Neuronal stem cell (in vitro differentiated cells): ENCODE measurements at regions not wholly inside any gene's neighbourhood (a gene's known extent, or its start where the extent isn't known, plus 50 kb on each side); places are given as distances from the start of the nearest gene placed in this dataset.
"Not testable (repeated sequence)": the region's sequence is repeated elsewhere in the genome, so short reads cannot be mapped to it uniquely, and the experiment has no call there.

ENCODE experiments used
- DNase-seq: peaks from one replicate; pipeline ENCODE4 v3.0.0-alpha.2; 2013; ENCODE audit warnings: low spot score
- H2AFZ ChIP-seq: one replicate; pipeline ENCODE4 v1.6.1; 2013; ENCODE audit warnings: mild to moderate bottlenecking, low read length, inconsistent platforms
- H2AK5ac ChIP-seq: 2 replicates; pipeline ENCODE4 v1.6.1; 2013; ENCODE audit warnings: low read depth, mild to moderate bottlenecking, inconsistent platforms, low read length, moderate library complexity, mixed read lengths
- H2BK120ac ChIP-seq: 2 replicates; pipeline ENCODE4 v1.6.1; 2013; ENCODE audit warnings: low read depth, mild to moderate bottlenecking, inconsistent platforms, low read length, moderate library complexity, mixed read lengths
- H2BK12ac ChIP-seq: one replicate; pipeline ENCODE4 v1.6.1; 2013; ENCODE audit warnings: low read length, inconsistent platforms
- H2BK15ac ChIP-seq: 2 replicates; pipeline ENCODE4 v1.6.1; 2013; ENCODE audit warnings: mild to moderate bottlenecking, low read length, inconsistent platforms, mixed read lengths
- H2BK5ac ChIP-seq: one replicate; pipeline ENCODE4 v1.6.1; 2013; ENCODE audit warnings: inconsistent platforms, mild to moderate bottlenecking, low read length, moderate library complexity
- H3K14ac ChIP-seq: one replicate; pipeline ENCODE4 v1.6.1; 2013; ENCODE audit warnings: low read length, inconsistent platforms
- H3K18ac ChIP-seq: 2 replicates; pipeline ENCODE4 v1.6.1; 2013; ENCODE audit warnings: low read length, inconsistent platforms
- H3K23ac ChIP-seq: 2 replicates; pipeline ENCODE4 v1.6.1; 2013; ENCODE audit warnings: low read depth, mild to moderate bottlenecking, mixed read lengths, low read length, inconsistent platforms; ENCODE audit not compliant: poor library complexity
- H3K27ac ChIP-seq: replicated peaks from 3 replicates; pipeline ENCODE4 v1.5.1; 2013; ENCODE audit warnings: low read length, inconsistent platforms
- H3K27me3 ChIP-seq, 3 experiments: 2 replicates each; pipeline ENCODE4 v1.6.1; 2013; ENCODE audit warnings: low read length in 3 of 3, mild to moderate bottlenecking in 2 of 3, inconsistent platforms in 1 of 3, low read depth in 1 of 3, mixed read lengths in 1 of 3, moderate library complexity in 1 of 3; ENCODE audit not compliant: control insufficient read depth in 3 of 3, insufficient read depth in 3 of 3
- H3K36me3 ChIP-seq, 2 donors: replicated peaks in 1 of 2; 2 replicates each; pipeline ENCODE4 v1.6.1; 2013; ENCODE audit warnings: low read length in 2 of 2; ENCODE audit not compliant: control insufficient read depth in 2 of 2, insufficient read depth in 2 of 2
- H3K4ac ChIP-seq: 2 replicates; pipeline ENCODE4 v1.6.1; 2013; ENCODE audit warnings: inconsistent platforms, mild to moderate bottlenecking, low read length, moderate library complexity
- H3K4me1 ChIP-seq, 2 donors: 1 replicate in 1 of 2; 2 replicates in 1 of 2; pipeline ENCODE4 v1.6.1; 2013; ENCODE audit warnings: low read length in 2 of 2, low read depth in 1 of 2; ENCODE audit not compliant: control insufficient read depth in 2 of 2, insufficient read depth in 1 of 2
- H3K4me2 ChIP-seq: one replicate; pipeline ENCODE4 v1.6.1; 2013; ENCODE audit warnings: mild to moderate bottlenecking, low read length, inconsistent platforms; ENCODE audit not compliant: insufficient read depth, poor library complexity, severe bottlenecking
- H3K4me3 ChIP-seq, 2 donors: 2 replicates each; pipeline ENCODE4 v1.5.1; 2013; ENCODE audit warnings: low read length in 2 of 2, mild to moderate bottlenecking in 2 of 2, inconsistent platforms in 1 of 2, moderate library complexity in 1 of 2
- H3K79me1 ChIP-seq: one replicate; pipeline ENCODE4 v1.6.1; 2013; ENCODE audit warnings: low read depth, mild to moderate bottlenecking, inconsistent platforms, low read length, moderate library complexity
- H3K9ac ChIP-seq: one replicate; pipeline ENCODE4 v1.6.1; 2013; ENCODE audit warnings: mild to moderate bottlenecking, low read depth, low read length, inconsistent platforms; ENCODE audit not compliant: poor library complexity
- H3K9me3 ChIP-seq, 2 donors: replicated peaks in 1 of 2; 2 replicates each; pipeline versions ENCODE3 to v1.6.1; 2013; ENCODE audit warnings: low read length in 2 of 2, mild to moderate bottlenecking in 2 of 2, inconsistent platforms in 1 of 2, low read depth in 1 of 2, mixed read lengths in 1 of 2, moderate library complexity in 1 of 2; ENCODE audit not compliant: control insufficient read depth in 2 of 2, insufficient read depth in 1 of 2
- H4K8ac ChIP-seq: one replicate; pipeline ENCODE4 v1.6.1; 2013; ENCODE audit warnings: low read depth, mild to moderate bottlenecking, inconsistent platforms, low read length, moderate library complexity
- H4K91ac ChIP-seq: one replicate; pipeline ENCODE4 v1.6.1; 2013; ENCODE audit warnings: low read length, low read depth, mild to moderate bottlenecking, inconsistent platforms; ENCODE audit not compliant: poor library complexity
- WGBS, 2 donors: extraction: QIAGEN DNeasy Blood & Tissue Kit; methylation state at CpG; one replicate each; pipeline ENCODE4 v1.1.7; 2013; ENCODE audit warnings: missing lambda C conversion rate in 2 of 2, mixed read lengths in 1 of 2; ENCODE audit not compliant: insufficient read length in 2 of 2, insufficient replicate concordance in 1 of 2; ENCODE audit errors: extremely low coverage in 2 of 2; 5-methylcytosine and 5-hydroxymethylcytosine counted together

DNA sequence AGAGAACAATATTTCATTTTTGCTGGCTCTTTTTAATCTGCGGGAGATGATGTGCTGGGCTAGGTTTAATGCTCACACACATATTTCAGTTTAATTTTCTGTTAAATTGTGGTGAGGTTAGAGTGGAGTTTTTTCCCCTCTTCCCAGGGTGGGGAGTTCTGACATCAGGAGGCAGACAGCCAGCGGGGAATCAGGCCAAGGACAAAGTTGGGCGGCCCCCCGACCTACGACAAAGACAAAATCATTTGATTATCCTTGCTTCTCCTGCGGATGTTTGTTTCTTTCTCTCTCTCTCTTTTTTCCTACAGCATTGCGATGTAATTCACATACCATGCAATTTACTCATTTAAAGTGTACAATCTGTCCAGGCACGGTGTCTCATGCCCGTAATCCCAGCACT, 295.9 kb downstream of the NPIPA7 start:
- H3K4me1 ChIP-seq, H3K14ac ChIP-seq, H3K9ac ChIP-seq, DNase-seq, H3K18ac ChIP-seq, H3K27me3 ChIP-seq, H3K9me3 ChIP-seq, H3K36me3 ChIP-seq, H2BK12ac ChIP-seq, H3K4ac ChIP-seq, H4K8ac ChIP-seq, H2AK5ac ChIP-seq, H3K27ac ChIP-seq, H3K23ac ChIP-seq, H2AFZ ChIP-seq, H3K4me3 ChIP-seq, H3K79me1 ChIP-seq, H3K4me2 ChIP-seq, H4K91ac ChIP-seq, H2BK120ac ChIP-seq, H2BK5ac ChIP-seq, H2BK15ac ChIP-seq: not testable (repeated sequence)
- WGBS, 2 donors = no CpG with 5 or more reads among the region's 9 CpGs

GRCh38 chr16:16721849-16722248, 342.9 kb downstream of the NPIPA7 start:
- not testable (repeated sequence) for H2AFZ ChIP-seq, H3K4me2 ChIP-seq, H3K14ac ChIP-seq, H3K4me3 ChIP-seq, H3K18ac ChIP-seq, H2BK12ac ChIP-seq, H2BK120ac ChIP-seq, H3K9me3 ChIP-seq, DNase-seq, H2BK5ac ChIP-seq, H4K8ac ChIP-seq, H3K23ac ChIP-seq, H3K4me1 ChIP-seq, H3K4ac ChIP-seq, H3K36me3 ChIP-seq, H2AK5ac ChIP-seq, H4K91ac ChIP-seq, H3K27ac ChIP-seq, H3K9ac ChIP-seq, H3K27me3 ChIP-seq, H2BK15ac ChIP-seq, H3K79me1 ChIP-seq
- WGBS, 2 donors = no CpG with 5 or more reads among the region's 4 CpGs

GRCh38 chr16:16722666-16723065, 343.7 kb downstream of the NPIPA7 start:
- H4K91ac ChIP-seq, H3K4me1 ChIP-seq, H3K9me3 ChIP-seq, H3K23ac ChIP-seq, DNase-seq, H2BK12ac ChIP-seq, H3K4me3 ChIP-seq, H3K27me3 ChIP-seq, H2AFZ ChIP-seq, H3K18ac ChIP-seq, H3K4me2 ChIP-seq, H3K27ac ChIP-seq, H2BK15ac ChIP-seq, H2AK5ac ChIP-seq, H3K14ac ChIP-seq, H3K36me3 ChIP-seq, H4K8ac ChIP-seq, H2BK5ac ChIP-seq, H3K9ac ChIP-seq, H2BK120ac ChIP-seq, H3K4ac ChIP-seq, H3K79me1 ChIP-seq: not testable (repeated sequence)
- whole genome bisulfite sequencing, 2 donors = no CpG with 5 or more reads among the region's 4 CpGs

- not testable (repeated sequence) for H2AFZ ChIP-seq, H4K8ac ChIP-seq, H3K9me3 ChIP-seq, H2BK15ac ChIP-seq, H2BK12ac ChIP-seq, H3K36me3 ChIP-seq, H3K27ac ChIP-seq, H2BK120ac ChIP-seq, H3K4ac ChIP-seq, H3K9ac ChIP-seq, H3K18ac ChIP-seq, H4K91ac ChIP-seq, H2AK5ac ChIP-seq, H3K4me1 ChIP-seq, H3K4me2 ChIP-seq, H3K14ac ChIP-seq, H3K23ac ChIP-seq, H3K4me3 ChIP-seq, H3K27me3 ChIP-seq, H2BK5ac ChIP-seq, H3K79me1 ChIP-seq, DNase-seq
- WGBS, 2 donors = no CpG with 5 or more reads among the region's 6 CpGs
Measured at GRCh38 chr16:16723819-16724519, 345.0 kb downstream of the NPIPA7 start.
